ENCODE measurements at regions not wholly inside any gene's neighbourhood (a gene's known extent, or its start where the extent isn't known, plus 50 kb on each side); places are given as distances from the start of the nearest gene placed in this dataset.

DNA sequence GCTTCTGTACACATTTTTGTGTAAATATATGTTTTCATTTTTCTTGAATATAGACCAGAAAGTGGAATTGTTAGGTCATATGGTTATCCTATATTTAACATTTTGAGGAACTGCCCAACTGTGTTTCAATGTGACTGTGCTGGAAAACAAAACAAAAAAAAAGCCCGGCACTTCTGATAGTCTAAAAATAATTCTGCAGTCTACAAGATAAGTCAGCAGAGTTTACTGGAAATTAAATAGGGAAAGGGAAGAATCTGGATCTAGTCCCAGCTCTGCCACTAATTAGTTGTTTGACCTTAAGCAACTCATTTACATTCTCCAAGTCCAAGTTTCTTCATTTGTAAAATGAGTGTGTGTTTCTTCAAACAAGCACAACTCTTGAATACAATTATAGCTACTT lies 869.1 kb upstream of the B3GALT2 start:
- H3K27me3 ChIP-seq (ENCODE audit: low read depth): no peaks in the 10 kb centered on the region
- in situ Hi-C loops (cut with MboI; ENCODE audit: low sequenced_read_pairs): no loop called here
- DNase-seq (ENCODE audit: low spot score in 2 of 2): no peak
- no peak overlapping the region for H3K4me3 ChIP-seq
- H3K9me3 ChIP-seq: no peaks in the 10 kb centered on the region
- no peaks in the 10 kb centered on the region for H3K4me1 ChIP-seq
- H3K36me3 ChIP-seq (replicated peaks): no peaks in the 10 kb centered on the region

DNA sequence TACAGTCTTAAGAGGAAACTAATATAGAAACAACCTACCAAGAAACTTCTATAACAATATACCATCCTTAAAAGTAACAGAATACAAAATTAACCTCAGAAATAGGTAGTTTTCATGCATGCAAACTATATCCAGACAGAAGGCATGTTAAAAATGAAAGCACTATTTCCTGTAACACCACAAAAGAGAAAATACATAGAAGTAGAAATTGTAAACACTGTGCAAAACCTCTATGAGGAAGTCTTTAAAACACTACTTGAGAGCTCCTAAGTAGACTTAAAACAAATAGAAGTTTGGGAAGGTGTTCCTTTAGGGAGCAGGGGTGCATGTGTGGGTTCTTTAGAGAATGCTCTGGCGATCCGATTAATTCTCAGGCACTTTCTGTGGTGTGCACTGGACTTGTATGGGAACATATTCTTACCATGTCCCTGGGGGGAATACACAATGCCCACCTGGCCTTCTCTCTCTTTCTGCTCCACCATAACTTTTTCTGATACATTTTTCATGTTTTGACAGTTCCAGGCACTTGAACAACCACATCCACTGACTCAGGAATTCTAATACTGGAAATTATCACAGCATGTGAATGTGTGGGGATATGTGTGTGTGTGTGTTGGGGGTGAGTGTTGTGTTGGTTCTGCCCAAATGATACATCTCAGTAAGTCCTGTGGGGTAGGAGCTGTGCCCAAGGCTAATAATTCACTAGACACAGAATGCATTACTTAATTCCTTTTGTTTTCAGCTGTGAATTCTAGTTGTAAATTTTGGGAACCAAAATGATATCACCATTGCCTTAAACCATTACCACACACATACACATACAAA lies 866.3 kb upstream of the B3GALT2 start:
- Histone ChIP-seq H3K9me3 (no peaks in the 10 kb centered on the region), H3K36me3 (replicated peaks) (no peaks in the 10 kb centered on the region), H3K4me1 (no peaks in the 10 kb centered on the region), H3K4me3 (no peak overlapping the region), H3K27me3 (ENCODE audit: low read depth) (no peaks in the 10 kb centered on the region; the same call in 1 of the 2 replicates)
- in situ Hi-C loops (cut with MboI; ENCODE audit: low sequenced_read_pairs): no loop called here
- DNase-seq (ENCODE audit: low spot score in 2 of 2): no peak

DNA sequence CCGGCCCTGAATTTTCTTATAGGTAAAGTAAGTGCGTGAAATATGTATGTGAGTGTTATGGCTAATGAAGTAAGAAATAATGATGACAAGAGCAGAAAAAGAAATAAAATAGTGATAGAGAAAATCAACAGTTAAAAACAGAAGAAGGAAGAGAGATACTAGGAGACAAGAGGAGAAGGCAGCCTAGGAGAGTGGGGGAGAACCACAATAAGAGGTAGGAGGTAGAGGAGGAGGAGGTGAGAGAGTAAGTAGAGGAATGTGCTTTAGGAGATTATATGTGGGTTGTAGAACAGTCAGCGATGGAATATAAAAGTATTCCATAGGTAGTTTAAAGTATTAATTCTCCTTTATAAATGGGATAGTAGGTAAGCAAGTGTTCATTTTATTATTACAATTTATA lies 861.5 kb upstream of the B3GALT2 start:
- in situ Hi-C loops (cut with MboI; ENCODE audit: low sequenced_read_pairs): no loop called here
- H3K9me3 ChIP-seq: no peaks in the 10 kb centered on the region
- H3K36me3 ChIP-seq (replicated peaks): no peaks in the 10 kb centered on the region
- H3K27me3 ChIP-seq (ENCODE audit: low read depth): no peaks in the 10 kb centered on the region; the same call in 1 of the 2 replicates
- H3K4me3 ChIP-seq: no peak overlapping the region
- no peak for DNase-seq (ENCODE audit: low spot score in 2 of 2)
- no peaks in the 10 kb centered on the region for H3K4me1 ChIP-seq

GRCh38 chr1:194047206-194047605 lies 860.8 kb upstream of the B3GALT2 start:
- no peak overlapping the region for H3K4me3 ChIP-seq
- no peaks in the 10 kb centered on the region for H3K9me3 ChIP-seq
- no peaks in the 10 kb centered on the region; the same call in 1 of the 2 replicates for H3K27me3 ChIP-seq (ENCODE audit: low read depth)
- no peaks in the 10 kb centered on the region for H3K36me3 ChIP-seq (replicated peaks)
- in situ Hi-C loops (cut with MboI; ENCODE audit: low sequenced_read_pairs): no loop called here
- no peak for DNase-seq (ENCODE audit: low spot score in 2 of 2)
- H3K4me1 ChIP-seq: no peaks in the 10 kb centered on the region

DNA sequence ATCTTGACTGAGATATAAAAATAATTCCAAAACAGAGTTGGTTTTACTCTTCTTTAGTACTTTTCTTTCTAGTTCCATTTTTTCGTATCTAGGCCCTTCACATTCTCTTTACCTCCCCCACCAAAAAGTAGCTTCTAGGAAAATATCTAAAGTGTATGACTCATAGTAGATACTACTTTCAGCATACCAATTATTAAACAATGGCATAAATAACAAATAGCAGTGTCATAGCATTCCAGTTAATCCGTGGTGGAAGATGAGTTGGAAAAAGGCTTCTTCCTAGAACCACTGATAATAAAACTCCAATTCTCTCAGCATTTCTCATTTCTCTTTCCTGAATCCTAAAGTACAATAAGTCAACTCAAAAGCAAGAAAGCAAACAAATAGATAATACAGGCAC lies 859.0 kb upstream of the B3GALT2 start:
- Histone ChIP-seq H3K9me3 (no peaks in the 10 kb centered on the region), H3K36me3 (replicated peaks) (no peaks in the 10 kb centered on the region), H3K4me3 (no peak overlapping the region), H3K27me3 (ENCODE audit: low read depth) (no peaks in the 10 kb centered on the region; the same call in 1 of the 2 replicates), H3K4me1 (no peaks in the 10 kb centered on the region)
- DNase-seq (ENCODE audit: low spot score in 2 of 2): no peak
- in situ Hi-C loops (cut with MboI; ENCODE audit: low sequenced_read_pairs): no loop called here

GRCh38 chr1:194044892-194045291 lies 858.5 kb upstream of the B3GALT2 start:
- Histone ChIP-seq H3K9me3 (no peaks in the 10 kb centered on the region), H3K36me3 (replicated peaks) (no peaks in the 10 kb centered on the region), H3K4me1 (no peaks in the 10 kb centered on the region), H3K27me3 (ENCODE audit: low read depth) (no peaks in the 10 kb centered on the region; the same call in 1 of the 2 replicates), H3K4me3 (no peak overlapping the region)
- in situ Hi-C loops (cut with MboI; ENCODE audit: low sequenced_read_pairs): no loop called here
- no peak for DNase-seq (ENCODE audit: low spot score in 2 of 2)

DNA sequence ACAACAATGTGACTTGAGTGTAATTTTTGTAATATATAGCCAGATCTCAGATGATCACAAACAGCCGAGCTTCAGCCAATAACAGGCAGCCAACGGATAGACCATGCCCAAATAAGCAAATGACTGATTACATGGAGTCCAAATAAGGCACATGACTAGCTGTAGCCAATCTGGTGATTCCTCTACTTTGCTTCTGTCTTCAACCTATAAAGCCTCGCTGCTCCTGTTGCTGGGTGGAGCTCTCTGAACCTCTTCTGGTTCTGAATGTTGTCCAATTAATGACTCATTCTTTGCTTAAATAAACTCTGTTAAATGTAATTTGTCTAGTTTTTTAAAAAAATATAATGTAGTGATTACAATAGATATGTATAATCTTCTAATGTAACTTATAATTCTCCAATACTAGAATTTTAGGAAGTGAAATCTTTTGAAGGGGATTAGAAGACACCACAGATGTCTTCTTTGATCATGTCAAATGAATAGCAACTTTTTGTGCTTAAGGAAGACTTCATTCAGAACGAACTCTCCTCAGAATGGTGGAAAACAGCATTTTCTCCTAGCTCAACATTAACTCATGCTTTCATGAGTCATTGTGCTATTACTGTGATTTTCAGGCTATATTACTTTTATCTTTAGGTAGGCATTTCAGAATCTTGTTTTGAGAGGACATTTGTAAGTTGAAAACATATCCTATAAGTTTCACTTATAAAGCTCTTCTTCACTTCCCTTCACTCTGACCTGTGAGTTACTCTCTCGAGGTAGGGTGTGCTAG lies 857.8 kb upstream of the B3GALT2 start:
- DNase-seq (ENCODE audit: low spot score in 2 of 2): no peak
- H3K4me1 ChIP-seq: no peaks in the 10 kb centered on the region
- no peaks in the 10 kb centered on the region for H3K36me3 ChIP-seq (replicated peaks)
- H3K27me3 ChIP-seq (ENCODE audit: low read depth): no peaks in the 10 kb centered on the region
- in situ Hi-C loops (cut with MboI; ENCODE audit: low sequenced_read_pairs): no loop called here
- H3K9me3 ChIP-seq: no peaks in the 10 kb centered on the region
- H3K4me3 ChIP-seq: no peak overlapping the region

GRCh38 chr1:194042736-194043135 lies 856.3 kb upstream of the B3GALT2 start:
- Histone ChIP-seq H3K36me3 (replicated peaks) (no peaks in the 10 kb centered on the region), H3K9me3 (no peaks in the 10 kb centered on the region)
- in situ Hi-C loops (cut with MboI; ENCODE audit: low sequenced_read_pairs): no loop called here

GRCh38 chr1:194040496-194040895 lies 854.1 kb upstream of the B3GALT2 start:
- in situ Hi-C loops (cut with MboI; ENCODE audit: low sequenced_read_pairs): no loop called here
- no peak overlapping the region for H3K4me3 ChIP-seq
- no peaks in the 10 kb centered on the region for H3K4me1 ChIP-seq
- no peaks in the 10 kb centered on the region for H3K27me3 ChIP-seq (ENCODE audit: low read depth)
- DNase-seq (ENCODE audit: low spot score in 2 of 2): no peak
- H3K36me3 ChIP-seq (replicated peaks): no peaks in the 10 kb centered on the region
- H3K9me3 ChIP-seq: no peaks in the 10 kb centered on the region

More at GRCh38 chr1:194042736-194043135, 856.3 kb upstream of the B3GALT2 start:
- no peak for DNase-seq (ENCODE audit: low spot score in 2 of 2)
- no peak overlapping the region for H3K4me3 ChIP-seq
- H3K27me3 ChIP-seq (ENCODE audit: low read depth): no peaks in the 10 kb centered on the region
- no peaks in the 10 kb centered on the region for H3K4me1 ChIP-seq

- Histone ChIP-seq H3K4me3 (no peak overlapping the region), H3K9me3 (no peaks in the 10 kb centered on the region), H3K27me3 (ENCODE audit: low read depth) (no peaks in the 10 kb centered on the region), H3K36me3 (replicated peaks) (no peaks in the 10 kb centered on the region), H3K4me1 (no peaks in the 10 kb centered on the region)
- no peak for DNase-seq (ENCODE audit: low spot score in 2 of 2)
- in situ Hi-C loops (cut with MboI; ENCODE audit: low sequenced_read_pairs): no loop called here
These were observed 853.2 kb upstream of the B3GALT2 start for GRCh38 chr1:194039578-194039977.

- no peak for DNase-seq (ENCODE audit: low spot score in 2 of 2)
- H3K27me3 ChIP-seq (ENCODE audit: low read depth): no peaks in the 10 kb centered on the region
- H3K36me3 ChIP-seq (replicated peaks): no peaks in the 10 kb centered on the region
- in situ Hi-C loops (cut with MboI; ENCODE audit: low sequenced_read_pairs): no loop called here
- no peak overlapping the region for H3K4me3 ChIP-seq
- H3K4me1 ChIP-seq: no peaks in the 10 kb centered on the region
- H3K9me3 ChIP-seq: no peaks in the 10 kb centered on the region
These were observed 847.2 kb upstream of the B3GALT2 start for GRCh38 chr1:194033646-194034045.

GRCh38 chr1:194028002-194028401 lies 841.6 kb upstream of the B3GALT2 start:
- in situ Hi-C loops (cut with MboI; ENCODE audit: low sequenced_read_pairs): no loop called here
- no peak overlapping the region for H3K4me3 ChIP-seq
- no peaks in the 10 kb centered on the region for H3K27me3 ChIP-seq (ENCODE audit: low read depth)
- no peaks in the 10 kb centered on the region for H3K4me1 ChIP-seq
- DNase-seq (ENCODE audit: low spot score in 2 of 2): no peak
- no peaks in the 10 kb centered on the region for H3K36me3 ChIP-seq (replicated peaks)
- no peaks in the 10 kb centered on the region for H3K9me3 ChIP-seq

DNA sequence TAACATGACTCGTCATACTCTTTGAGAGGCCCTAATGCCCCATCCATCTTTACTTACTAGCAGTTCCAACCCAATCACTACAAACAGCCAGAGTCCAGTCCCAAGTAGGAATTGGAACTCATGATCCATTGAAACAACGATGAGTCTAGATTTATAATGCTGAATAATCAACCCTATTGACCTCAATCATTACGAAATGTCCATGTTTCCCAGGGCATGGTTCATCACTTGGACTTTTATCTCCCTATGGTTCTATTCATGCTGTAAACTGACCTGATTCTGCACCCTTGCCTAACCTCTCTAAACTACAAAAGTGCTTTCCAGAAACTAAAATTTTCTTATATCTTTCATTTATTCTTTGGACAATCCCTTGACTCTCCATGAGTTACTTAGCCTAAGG lies 840.0 kb upstream of the B3GALT2 start:
- Histone ChIP-seq H3K9me3 (no peaks in the 10 kb centered on the region), H3K36me3 (replicated peaks) (no peaks in the 10 kb centered on the region), H3K4me3 (no peak overlapping the region), H3K27me3 (ENCODE audit: low read depth) (no peaks in the 10 kb centered on the region), H3K4me1 (no peaks in the 10 kb centered on the region)
- in situ Hi-C loops (cut with MboI; ENCODE audit: low sequenced_read_pairs): no loop called here
- DNase-seq (ENCODE audit: low spot score in 2 of 2): no peak

- H3K4me1 ChIP-seq: no peaks in the 10 kb centered on the region
- no peaks in the 10 kb centered on the region for H3K9me3 ChIP-seq
- H3K4me3 ChIP-seq: no peak overlapping the region
- no peaks in the 10 kb centered on the region for H3K27me3 ChIP-seq (ENCODE audit: low read depth)
- no peak for DNase-seq (ENCODE audit: low spot score in 2 of 2)
- no peaks in the 10 kb centered on the region for H3K36me3 ChIP-seq (replicated peaks)
- in situ Hi-C loops (cut with MboI; ENCODE audit: low sequenced_read_pairs): no loop called here
These were observed 838.2 kb upstream of the B3GALT2 start for GRCh38 chr1:194024659-194025058.
